ENCODE measurements at regions not wholly inside any gene's neighbourhood (a gene's known extent, or its start where the extent isn't known, plus 50 kb on each side); places are given as distances from the start of the nearest gene placed in this dataset.

DNA sequence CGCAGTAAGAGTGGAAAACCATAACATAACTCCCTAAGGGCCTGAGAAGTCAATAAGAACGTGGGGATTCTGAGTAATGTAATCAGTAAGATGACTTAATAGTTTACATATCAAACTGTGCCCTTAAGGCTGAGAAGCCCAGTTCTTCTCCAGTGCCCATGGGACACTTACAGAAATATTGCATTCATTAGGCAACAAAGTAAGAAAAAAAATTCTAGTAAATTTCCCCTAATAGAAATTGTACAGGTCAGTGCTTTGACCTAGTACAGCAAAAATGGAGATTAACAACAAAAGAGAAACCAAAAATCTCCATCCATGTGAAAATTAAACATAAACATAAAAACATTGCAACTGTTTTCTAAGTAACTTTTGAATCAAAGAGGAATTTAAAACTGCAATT is 139.8 kb upstream of the HS6ST1 start:
- TF ChIP-seq POLR2AphosphoS5 (IDR thresholded peaks at IDR 0.05; ENCODE audit: low read depth, low read length) (no peak), POLR2A (IDR thresholded peaks at IDR 0.05; ENCODE audit: low read depth, low read length) (no peak), TAF1 (IDR thresholded peaks at IDR 0.05; ENCODE audit: low read depth, low read length) (no peak), SPI1 (IDR thresholded peaks at IDR 0.05; ENCODE audit: low read depth, low read length) (no peak)
